Anterior cingulate cortex (tissue), 58 donors: ENCODE measurements at regions not wholly inside any gene's neighbourhood (a gene's known extent, or its start where the extent isn't known, plus 50 kb on each side); places are given as distances from the start of the nearest gene placed in this dataset.
"Not testable (repeated sequence)": the region's sequence is repeated elsewhere in the genome, so short reads cannot be mapped to it uniquely, and the experiment has no call there.

Source experiments
- DNase-seq, 58 donors: peaks; one replicate each; lab custom pipeline; 2025; lab: John Stamatoyannopoulos, UW

DNA sequence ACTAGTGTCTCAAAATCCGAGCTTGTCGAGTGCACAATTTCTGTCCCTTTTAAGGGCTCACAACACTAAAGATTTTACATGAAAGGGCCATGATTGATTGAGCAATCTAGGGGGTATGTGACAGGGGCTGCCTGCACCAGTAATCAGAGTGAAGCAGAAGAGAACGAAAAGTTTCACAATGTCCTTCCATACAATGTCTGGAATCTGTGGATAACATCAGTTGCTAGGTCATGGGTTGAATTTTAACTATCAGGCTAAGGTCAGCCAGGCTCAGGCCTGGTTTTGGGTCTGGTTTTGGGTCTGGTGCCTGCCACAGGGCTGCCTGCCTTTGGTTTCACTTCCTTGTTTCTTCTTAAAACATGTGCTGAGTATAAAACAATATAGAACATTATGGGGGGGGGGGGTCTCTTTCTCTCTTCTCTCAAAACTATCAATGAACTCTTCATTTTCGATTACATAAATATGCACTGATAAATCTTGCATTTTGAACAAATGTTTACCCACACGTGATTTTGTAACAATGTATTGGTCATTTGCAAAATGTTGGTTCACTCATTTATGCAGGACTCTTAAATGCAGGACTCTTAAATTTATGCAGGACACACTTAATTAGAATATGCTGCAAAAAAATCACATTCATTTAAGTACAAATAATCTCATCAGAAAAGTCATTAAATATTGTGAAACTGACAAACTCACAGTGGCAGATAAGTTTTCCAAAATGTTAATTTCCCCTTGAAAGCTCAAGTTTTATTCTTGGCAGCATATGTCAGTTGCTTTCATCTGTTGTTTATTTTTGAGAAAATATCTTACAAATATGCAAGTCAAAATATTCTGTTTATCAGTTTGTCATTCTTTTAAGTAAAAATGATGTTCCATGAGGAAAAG lies 290.5 kb upstream of the KYNU start:
- no peak for DNase-seq

GRCh38 chr2:142585785-142586184 lies 291.7 kb upstream of the KYNU start:
- no peak for DNase-seq

DNA sequence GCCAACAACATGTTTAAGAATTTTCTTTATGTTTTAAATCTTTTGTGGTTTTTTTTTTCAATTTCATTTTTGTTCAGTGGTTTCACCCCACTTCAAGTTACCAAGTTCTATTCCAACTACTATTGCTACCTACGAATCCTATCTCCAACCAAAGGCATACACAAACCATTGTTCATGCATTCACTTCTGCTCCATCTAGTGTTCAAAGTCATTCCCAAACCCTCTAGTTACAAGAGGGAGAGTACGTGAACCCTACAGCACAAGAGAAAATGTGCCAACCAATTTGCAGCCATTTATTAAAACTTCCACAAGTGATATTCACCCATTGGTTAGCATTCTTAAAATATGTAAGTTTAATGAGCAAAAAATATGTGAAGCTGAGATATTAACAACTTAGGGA lies 295.1 kb upstream of the KYNU start:
- DNase-seq, result no peak

- DNase-seq, result no peak
Observed at GRCh38 chr2:142581491-142581890, 296.0 kb upstream of the KYNU start.

DNA sequence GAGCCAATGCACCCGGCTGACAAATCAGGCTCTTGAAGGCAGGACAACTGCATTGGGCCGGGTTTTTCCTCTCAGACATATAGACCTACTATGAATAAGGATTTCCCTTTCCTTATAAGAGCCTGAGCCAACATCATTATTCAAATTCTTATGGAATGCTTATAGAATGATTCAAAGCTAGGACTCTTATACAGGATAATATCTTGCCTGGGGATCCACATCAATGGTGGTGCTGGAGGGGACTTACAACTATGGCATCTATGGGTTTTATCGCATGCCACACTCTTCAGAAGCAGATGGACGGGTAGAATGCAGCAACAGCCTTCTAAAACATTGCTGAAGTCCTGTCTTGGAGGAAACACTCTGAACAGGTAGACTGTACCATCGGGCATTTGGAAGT lies 296.8 kb upstream of the KYNU start:
- no peak for DNase-seq

GRCh38 chr2:142575561-142575960 lies 301.9 kb upstream of the KYNU start:
- no peak for DNase-seq

DNA sequence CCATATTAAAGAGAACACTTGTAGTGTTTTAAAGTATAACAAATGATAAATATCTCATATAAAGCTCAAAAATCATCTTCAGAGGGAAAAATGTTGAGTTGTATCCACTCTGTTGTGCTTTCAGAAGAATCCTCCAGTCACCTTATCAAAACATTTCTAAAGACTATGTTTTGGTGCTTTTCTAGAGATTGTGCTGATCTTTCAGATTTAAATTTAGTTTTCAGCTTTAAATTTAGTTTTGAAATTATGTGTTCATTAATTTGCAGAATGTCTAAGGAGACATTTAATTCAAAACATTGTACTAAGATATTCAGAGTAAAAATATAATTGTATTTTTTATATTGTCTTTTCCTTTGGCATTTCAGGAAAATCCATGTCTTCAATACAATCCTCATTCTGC lies 303.1 kb upstream of the KYNU start:
- DNase-seq, result no peak

GRCh38 chr2:142572346-142573132 lies 304.9 kb upstream of the KYNU start:
- no peak for DNase-seq

GRCh38 chr2:142571934-142572333 lies 305.5 kb upstream of the KYNU start:
- no peak for DNase-seq

GRCh38 chr2:142562900-142563299 lies 314.6 kb upstream of the KYNU start:
- DNase-seq, result no peak

DNA sequence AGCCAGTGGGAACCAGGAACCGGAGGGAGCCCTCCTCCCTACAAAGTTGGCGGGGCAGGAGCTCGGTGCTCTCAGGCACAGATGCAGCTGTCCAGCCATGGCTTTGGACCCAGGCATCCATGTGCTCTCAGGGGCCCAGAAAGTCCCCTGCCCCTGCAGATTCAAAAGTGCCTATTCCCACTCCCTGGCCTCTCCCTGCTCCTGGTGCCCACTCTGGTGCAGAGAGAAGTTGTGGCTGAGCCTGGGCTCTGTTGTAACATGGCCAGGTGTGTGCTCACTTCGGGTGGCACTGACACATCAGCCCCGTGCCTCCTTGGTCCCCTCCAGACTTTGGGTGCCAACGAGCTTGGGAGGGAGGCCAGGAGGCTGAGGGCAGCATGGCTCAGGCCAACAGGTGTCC lies 315.8 kb upstream of the KYNU start:
- DNase-seq, result no peak

GRCh38 chr2:142557391-142557790 lies 320.1 kb upstream of the KYNU start:
- no peak for DNase-seq

DNA sequence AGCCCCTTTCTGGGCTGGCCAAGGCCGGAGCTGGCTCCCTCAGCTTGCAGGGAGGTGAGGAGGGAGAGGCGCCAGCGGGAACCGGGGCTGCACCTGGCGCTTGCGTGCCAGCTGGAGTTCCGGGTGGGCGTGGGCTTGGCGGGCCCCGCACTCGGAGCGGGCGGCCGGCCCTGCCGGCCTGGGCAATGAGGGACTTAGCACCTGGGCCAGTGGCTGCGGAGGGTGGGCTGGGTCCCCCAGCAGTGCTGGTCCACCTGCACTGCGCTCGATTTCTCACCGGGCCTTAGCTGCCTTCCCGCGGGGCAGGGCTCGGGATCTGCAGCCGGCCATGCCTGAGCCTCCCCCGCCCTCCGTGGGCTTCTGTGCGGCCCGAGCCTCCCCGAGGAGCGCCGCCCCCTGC lies 331.5 kb upstream of the KYNU start:
- not testable (repeated sequence) for DNase-seq

- no peak for DNase-seq
Observed at GRCh38 chr2:142545036-142545435, 332.4 kb upstream of the KYNU start.

- DNase-seq, result no peak
Observed at GRCh38 chr2:142544173-142544572, 333.3 kb upstream of the KYNU start.

- DNase-seq, result no peak
Observed at GRCh38 chr2:142542431-142542910, 335.0 kb upstream of the KYNU start.

DNA sequence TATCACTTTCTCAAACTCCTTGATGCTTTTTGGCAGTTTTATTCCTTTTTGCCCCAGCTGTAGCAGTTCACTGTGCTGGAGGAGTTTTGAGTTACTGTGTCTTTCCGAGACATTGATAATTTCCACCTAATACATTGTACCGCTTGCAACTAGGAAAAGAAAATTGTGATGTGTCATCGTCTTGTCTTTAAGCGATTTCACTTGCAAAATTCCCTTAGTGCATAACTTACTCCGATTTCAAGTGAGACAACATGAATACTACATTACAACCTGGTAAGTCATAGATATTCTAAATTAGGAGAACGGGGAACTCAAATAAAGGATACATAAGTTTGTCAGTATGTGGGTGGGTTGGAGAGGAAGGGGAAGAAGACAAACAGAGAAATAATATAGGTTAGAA lies 340.5 kb upstream of the KYNU start:
- no peak for DNase-seq

DNA sequence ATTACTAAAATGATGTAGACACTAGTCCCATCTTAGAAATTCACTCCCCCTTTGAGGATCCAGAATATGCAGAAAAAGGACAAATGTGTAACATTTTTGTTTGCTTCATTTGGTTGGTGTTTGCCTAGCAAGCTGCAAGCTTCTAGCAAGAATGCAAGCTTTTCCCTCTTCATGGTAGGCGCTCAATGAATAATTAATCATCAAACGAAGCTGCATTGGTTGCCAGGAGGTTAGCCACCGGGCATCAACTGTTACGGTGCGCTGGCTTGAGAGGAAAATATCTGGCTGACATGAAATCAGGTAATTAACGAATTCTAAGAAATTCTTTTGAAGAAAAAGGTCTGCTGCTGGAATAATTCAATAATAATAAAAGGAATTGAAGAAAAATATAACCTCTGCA lies 341.0 kb upstream of the KYNU start:
- DNase-seq, result peak in 2 of 58 donors; percentile 0 to 9

GRCh38 chr2:142535311-142535710 lies 342.2 kb upstream of the KYNU start:
- DNase-seq, result no peak

GRCh38 chr2:142533177-142533576 lies 344.3 kb upstream of the KYNU start:
- no peak for DNase-seq

DNA sequence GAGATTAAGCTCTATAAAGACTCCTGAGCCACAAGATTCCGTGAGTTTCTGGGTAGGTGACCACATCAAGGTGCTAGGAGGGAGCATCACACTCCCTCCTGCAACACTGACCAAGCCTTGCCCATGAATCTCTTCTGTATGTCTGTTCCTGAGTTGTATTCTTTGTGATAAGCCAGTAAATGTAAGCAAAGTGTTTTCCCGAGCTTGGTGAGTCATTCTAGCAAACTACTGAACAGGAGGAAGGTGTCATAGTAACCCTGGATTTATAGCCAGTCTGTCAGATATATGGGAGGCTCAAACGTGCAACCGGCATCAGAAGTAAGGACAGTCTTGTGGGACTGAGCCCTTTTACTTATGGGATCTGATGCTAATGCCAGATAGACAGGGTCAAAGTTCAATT lies 346.1 kb upstream of the KYNU start:
- DNase-seq, result no peak

DNA sequence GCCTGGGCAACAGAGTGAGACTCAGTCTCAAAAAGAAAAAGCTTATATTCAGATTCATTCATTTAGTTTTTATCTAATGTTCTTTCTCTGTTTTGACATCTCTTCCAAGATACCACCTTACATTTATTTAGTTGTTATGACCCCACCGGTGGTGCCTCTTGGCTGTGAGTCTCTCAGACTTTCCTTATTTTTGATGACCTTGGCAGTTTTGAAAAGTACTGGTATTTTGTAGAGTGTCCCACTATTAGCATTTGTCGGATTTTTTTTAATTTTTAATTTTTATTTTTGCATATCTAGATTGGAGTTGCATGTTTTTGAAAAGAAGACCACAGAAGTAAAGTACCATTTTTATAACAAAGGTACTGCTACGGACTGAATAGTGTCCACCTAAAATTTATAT lies 351.7 kb upstream of the KYNU start:
- DNase-seq, result no peak
